ENCODE measurements at regions not wholly inside any gene's neighbourhood (a gene's known extent, or its start where the extent isn't known, plus 50 kb on each side); places are given as distances from the start of the nearest gene placed in this dataset.
A peak's percentile ranks its signal among the peaks of the same experiment; 100 is the strongest.

DNA sequence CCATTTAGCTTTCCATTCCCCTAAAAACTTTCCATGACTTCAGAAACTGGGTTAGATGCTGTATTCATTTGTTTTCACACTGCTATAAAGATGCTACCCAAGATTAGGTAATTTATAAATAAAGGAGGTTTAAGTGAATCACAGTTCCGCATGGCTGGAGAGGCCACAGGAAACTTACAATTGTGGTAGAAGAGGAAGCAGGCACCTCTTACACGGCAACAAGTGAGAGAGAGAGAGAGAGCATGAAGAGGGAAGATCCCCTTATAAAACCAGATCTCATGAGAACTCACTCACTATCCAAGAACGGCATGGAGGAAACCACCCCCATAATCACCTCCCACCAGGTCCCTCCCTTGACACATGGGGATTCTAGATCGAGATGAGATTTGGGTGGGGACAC, 336.8 kb downstream of the TFEC start:
- H3K36me3 ChIP-seq (ENCODE audit: insufficient read depth, low read length): no peaks in the 10 kb centered on the region
- Mint-ChIP-seq H3K4me1 (peaks cover 0 to 3% (median 0%) of the 10 kb centered on the region in 3 donors), H3K4me3 (no peak overlapping the region), H3K27me3 (peaks cover 1 to 8% of the 10 kb centered on the region in 2 donors), H3K36me3 (peaks cover 0 to 6% (median 0%) of the 10 kb centered on the region in 3 donors), H3K27ac (no peak overlapping the region), H3K9me3 (no peaks in the 10 kb centered on the region)
- no peak for DNase-seq
- H3K27me3 ChIP-seq (ENCODE audit: insufficient read depth, low read length, poor library complexity, severe bottlenecking): no peaks in the 10 kb centered on the region
- ChIA-PET POLR2A (no interaction called here), CTCF (no interaction called here)
- H3K27ac ChIP-seq (ENCODE audit: low read depth, low read length): no peak overlapping the region
- H3K4me3 ChIP-seq (ENCODE audit: low read length): no peak overlapping the region
- H3K9me3 ChIP-seq (ENCODE audit: low read length): no peaks in the 10 kb centered on the region
- H3K4me1 ChIP-seq (ENCODE audit: insufficient read depth, low read length): no peaks in the 10 kb centered on the region

DNA sequence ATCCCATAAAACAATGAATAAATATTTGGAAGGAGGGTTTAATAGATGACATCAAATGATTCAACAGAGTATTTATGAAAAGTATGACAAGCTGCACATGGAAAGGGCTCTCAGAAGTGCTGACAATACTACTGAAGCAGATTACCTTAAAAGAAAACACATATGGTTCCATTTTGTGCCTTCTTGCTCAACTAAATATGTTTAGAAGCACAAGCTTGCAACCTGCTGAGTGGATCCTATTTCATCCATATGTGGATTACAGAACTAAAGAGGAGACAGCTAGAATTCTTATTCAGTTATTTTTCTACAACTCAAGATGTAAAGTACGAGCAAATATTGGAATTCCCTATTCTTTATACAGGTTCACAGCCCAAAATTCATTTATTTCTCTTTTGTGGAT, 340.6 kb downstream of the TFEC start:
- no peaks in the 10 kb centered on the region for H3K27me3 ChIP-seq (ENCODE audit: insufficient read depth, low read length, poor library complexity, severe bottlenecking)
- no peak overlapping the region for H3K4me3 ChIP-seq (ENCODE audit: low read length)
- Mint-ChIP-seq H3K27me3 (peaks cover 2 to 4% of the 10 kb centered on the region in 2 donors), H3K9me3 (no peaks in the 10 kb centered on the region), H3K27ac (no peak overlapping the region), H3K36me3 (peaks cover 0 to 6% (median 0%) of the 10 kb centered on the region in 3 donors), H3K4me1 (peaks cover 0 to 3% (median 0%) of the 10 kb centered on the region in 3 donors), H3K4me3 (no peak overlapping the region)
- DNase-seq: no peak
- no peaks in the 10 kb centered on the region for H3K9me3 ChIP-seq (ENCODE audit: low read length)
- no peaks in the 10 kb centered on the region for H3K36me3 ChIP-seq (ENCODE audit: insufficient read depth, low read length)
- ChIA-PET CTCF (no interaction called here), POLR2A (no interaction called here)
- H3K27ac ChIP-seq (ENCODE audit: low read depth, low read length): no peak overlapping the region
- H3K4me1 ChIP-seq (ENCODE audit: insufficient read depth, low read length): no peaks in the 10 kb centered on the region

DNA sequence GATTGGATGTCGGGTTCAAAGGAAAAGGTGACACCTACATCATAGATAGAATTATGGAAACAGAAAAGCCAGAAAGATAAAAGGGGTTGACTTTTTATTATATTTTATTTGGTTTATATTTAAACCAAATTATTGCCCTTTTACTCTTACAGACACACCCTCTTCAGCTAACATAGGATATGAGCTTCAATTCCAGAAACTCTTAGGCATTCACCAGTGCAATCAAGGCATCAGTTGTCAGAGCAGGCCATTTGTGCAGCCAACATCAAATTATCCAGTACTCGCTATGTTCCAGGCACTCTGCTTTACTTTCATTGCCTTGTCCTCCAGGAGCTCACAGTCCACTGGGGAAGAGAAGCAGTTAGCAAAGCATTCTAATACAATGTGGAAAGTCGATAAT, 347.5 kb downstream of the TFEC start:
- H3K27ac Mint-ChIP-seq: no peak overlapping the region

GRCh38 chr7:115682507-115682906, 348.1 kb downstream of the TFEC start:
- H3K27me3 ChIP-seq (ENCODE audit: insufficient read depth, low read length, poor library complexity, severe bottlenecking): no peaks in the 10 kb centered on the region
- no peak for DNase-seq
- H3K36me3 ChIP-seq (ENCODE audit: insufficient read depth, low read length): no peaks in the 10 kb centered on the region
- peaks cover 0 to 1% of the 10 kb centered on the region in 2 donors for H3K27me3 Mint-ChIP-seq
- H3K27ac Mint-ChIP-seq: no peak overlapping the region
- H3K4me3 Mint-ChIP-seq: no peak overlapping the region
- H3K27ac ChIP-seq (ENCODE audit: low read depth, low read length): no peak overlapping the region
- no peak overlapping the region for H3K4me3 ChIP-seq (ENCODE audit: low read length)
- H3K4me1 Mint-ChIP-seq: no peaks in the 10 kb centered on the region
- no peaks in the 10 kb centered on the region for H3K9me3 ChIP-seq (ENCODE audit: low read length)
- H3K9me3 Mint-ChIP-seq: no peaks in the 10 kb centered on the region
- no peaks in the 10 kb centered on the region for H3K4me1 ChIP-seq (ENCODE audit: insufficient read depth, low read length)
- CTCF ChIA-PET: no interaction called here
- no peaks in the 10 kb centered on the region for H3K36me3 Mint-ChIP-seq
- POLR2A ChIA-PET: no interaction called here

More for the DNA sequence above, 347.5 kb downstream of the TFEC start:
- H3K27me3 ChIP-seq (ENCODE audit: insufficient read depth, low read length, poor library complexity, severe bottlenecking): no peaks in the 10 kb centered on the region
- Mint-ChIP-seq H3K27me3 (peaks cover 0 to 1% of the 10 kb centered on the region in 2 donors), H3K9me3 (no peaks in the 10 kb centered on the region), H3K4me1 (no peaks in the 10 kb centered on the region), H3K36me3 (no peaks in the 10 kb centered on the region), H3K4me3 (no peak overlapping the region)
- ChIA-PET CTCF (no interaction called here), POLR2A (no interaction called here)
- no peak for DNase-seq
- H3K4me3 ChIP-seq (ENCODE audit: low read length): no peak overlapping the region
- no peaks in the 10 kb centered on the region for H3K36me3 ChIP-seq (ENCODE audit: insufficient read depth, low read length)
- H3K4me1 ChIP-seq (ENCODE audit: insufficient read depth, low read length): no peaks in the 10 kb centered on the region
- no peak overlapping the region for H3K27ac ChIP-seq (ENCODE audit: low read depth, low read length)
- no peaks in the 10 kb centered on the region for H3K9me3 ChIP-seq (ENCODE audit: low read length)

DNA sequence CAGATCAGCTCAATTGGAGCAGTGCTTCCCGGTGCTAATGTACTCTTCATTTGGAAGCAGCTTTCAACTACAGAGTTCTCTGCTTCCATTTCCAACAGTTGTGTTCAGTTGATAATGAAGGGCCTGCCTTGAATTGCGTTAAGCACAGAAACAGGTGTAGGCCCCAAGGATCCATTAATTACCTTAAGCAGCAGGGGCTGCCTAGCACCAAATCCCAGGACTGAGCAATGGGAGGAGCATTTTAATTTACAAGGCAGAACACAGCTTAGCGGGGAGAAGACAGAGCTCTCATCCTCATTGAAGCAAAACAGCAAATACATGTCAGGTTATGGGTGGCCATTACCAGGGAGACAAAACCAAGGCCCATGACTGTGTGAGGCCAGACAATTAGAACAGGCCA, 349.6 kb downstream of the TFEC start:
- DNase-seq: no peak
- CTCF ChIA-PET: interaction anchor here (1.7 kb wide), 1 partner anchor 11 kb away, joined by 6 read pairs; no protein-coding TSS in a partner anchor
- H3K27ac ChIP-seq (ENCODE audit: low read depth, low read length): no peak overlapping the region
- Mint-ChIP-seq H3K4me3 (no peak overlapping the region), H3K9me3 (no peaks in the 10 kb centered on the region), H3K27ac (no peak overlapping the region), H3K27me3 (no peaks in the 10 kb centered on the region), H3K4me1 (no peaks in the 10 kb centered on the region), H3K36me3 (no peaks in the 10 kb centered on the region)
- H3K36me3 ChIP-seq (ENCODE audit: insufficient read depth, low read length): no peaks in the 10 kb centered on the region
- H3K4me3 ChIP-seq (ENCODE audit: low read length): no peak overlapping the region
- no peaks in the 10 kb centered on the region for H3K9me3 ChIP-seq (ENCODE audit: low read length)
- H3K27me3 ChIP-seq (ENCODE audit: insufficient read depth, low read length, poor library complexity, severe bottlenecking): no peaks in the 10 kb centered on the region
- no peaks in the 10 kb centered on the region for H3K4me1 ChIP-seq (ENCODE audit: insufficient read depth, low read length)
- POLR2A ChIA-PET: no interaction called here

- Histone ChIP-seq H3K9me3 (ENCODE audit: low read length) (no peaks in the 10 kb centered on the region), H3K4me1 (ENCODE audit: insufficient read depth, low read length) (no peaks in the 10 kb centered on the region), H3K27ac (ENCODE audit: low read depth, low read length) (no peak overlapping the region), H3K27me3 (ENCODE audit: insufficient read depth, low read length, poor library complexity, severe bottlenecking) (no peaks in the 10 kb centered on the region), H3K36me3 (ENCODE audit: insufficient read depth, low read length) (no peaks in the 10 kb centered on the region), H3K4me3 (ENCODE audit: low read length) (no peak overlapping the region)
- DNase-seq: peak in 1 of 5 donors; percentile 7
- H3K27me3 Mint-ChIP-seq: no peaks in the 10 kb centered on the region
- H3K9me3 Mint-ChIP-seq: no peaks in the 10 kb centered on the region
- H3K4me1 Mint-ChIP-seq: no peaks in the 10 kb centered on the region
- H3K36me3 Mint-ChIP-seq: no peaks in the 10 kb centered on the region
- H3K27ac Mint-ChIP-seq: no peak overlapping the region
- POLR2A ChIA-PET: no interaction called here
- no peak overlapping the region for H3K4me3 Mint-ChIP-seq
- CTCF ChIA-PET: interaction anchor here (1.7 kb wide), 1 partner anchor 12 kb away, joined by 6 read pairs; no protein-coding TSS in a partner anchor
Observed at GRCh38 chr7:115679976-115680375, 350.6 kb downstream of the TFEC start.

DNA sequence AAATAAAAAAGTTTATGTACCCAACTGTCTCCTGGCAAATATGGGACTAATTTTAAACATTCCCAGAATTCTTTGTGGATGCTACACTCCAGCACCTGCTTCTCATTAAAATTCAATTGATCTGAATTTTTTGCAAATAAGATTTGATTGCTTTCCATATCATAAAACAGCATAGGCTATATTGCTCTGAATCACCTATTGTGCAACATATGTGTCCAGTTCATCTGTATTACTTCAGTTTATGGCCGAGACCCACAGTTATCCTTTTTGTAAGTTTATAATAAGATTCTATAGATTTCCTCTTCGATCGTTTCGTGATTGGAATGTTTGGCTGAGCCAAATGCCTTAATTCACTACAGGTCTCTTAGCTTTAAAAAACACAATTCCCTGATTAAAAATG, 351.1 kb downstream of the TFEC start:
- H3K27me3 ChIP-seq (ENCODE audit: insufficient read depth, low read length, poor library complexity, severe bottlenecking): no peaks in the 10 kb centered on the region
- no peaks in the 10 kb centered on the region for H3K9me3 ChIP-seq (ENCODE audit: low read length)
- H3K4me3 ChIP-seq (ENCODE audit: low read length): no peak overlapping the region
- Mint-ChIP-seq H3K27me3 (no peaks in the 10 kb centered on the region), H3K27ac (no peak overlapping the region), H3K9me3 (no peaks in the 10 kb centered on the region), H3K36me3 (no peaks in the 10 kb centered on the region), H3K4me1 (no peaks in the 10 kb centered on the region), H3K4me3 (no peak overlapping the region)
- POLR2A ChIA-PET: no interaction called here
- H3K27ac ChIP-seq (ENCODE audit: low read depth, low read length): no peak overlapping the region
- no peaks in the 10 kb centered on the region for H3K4me1 ChIP-seq (ENCODE audit: insufficient read depth, low read length)
- CTCF ChIA-PET: no interaction called here
- H3K36me3 ChIP-seq (ENCODE audit: insufficient read depth, low read length): no peaks in the 10 kb centered on the region
- no peak for DNase-seq

- CTCF ChIA-PET: no interaction called here
Observed at GRCh38 chr7:115678086-115678982, 352.2 kb downstream of the TFEC start.

More at GRCh38 chr7:115678086-115678982, 352.2 kb downstream of the TFEC start:
- H3K27me3 ChIP-seq (ENCODE audit: insufficient read depth, low read length, poor library complexity, severe bottlenecking): no peaks in the 10 kb centered on the region
- Mint-ChIP-seq H3K9me3 (no peaks in the 10 kb centered on the region), H3K36me3 (no peaks in the 10 kb centered on the region), H3K27me3 (no peaks in the 10 kb centered on the region), H3K4me1 (no peaks in the 10 kb centered on the region), H3K4me3 (no peak overlapping the region), H3K27ac (no peak overlapping the region)
- H3K27ac ChIP-seq (ENCODE audit: low read depth, low read length): no peak overlapping the region
- no peaks in the 10 kb centered on the region for H3K9me3 ChIP-seq (ENCODE audit: low read length)
- no peaks in the 10 kb centered on the region for H3K36me3 ChIP-seq (ENCODE audit: insufficient read depth, low read length)
- POLR2A ChIA-PET: no interaction called here
- no peak for DNase-seq
- H3K4me3 ChIP-seq (ENCODE audit: low read length): no peak overlapping the region
- H3K4me1 ChIP-seq (ENCODE audit: insufficient read depth, low read length): no peaks in the 10 kb centered on the region

Data from CD8-positive, alpha-beta memory T cell (primary cell).